ENCODE measurements at regions not wholly inside any gene's neighbourhood (a gene's known extent, or its start where the extent isn't known, plus 50 kb on each side); places are given as distances from the start of the nearest gene placed in this dataset.

- Histone ChIP-seq H3K27me3 (replicated peaks) (no peaks in the 10 kb centered on the region), H3K27ac (no peak overlapping the region), H3K4me3 (ENCODE audit: low read depth, low read length) (no peak overlapping the region), H3K36me3 (replicated peaks) (no peaks in the 10 kb centered on the region)
- no peak for DNase-seq
- in situ Hi-C loops (cut with HindIII; ENCODE audit: low pct_ligation_motif_present, low sequenced_read_pairs): no loop called here
- TF ChIP-seq, protein P1, sequence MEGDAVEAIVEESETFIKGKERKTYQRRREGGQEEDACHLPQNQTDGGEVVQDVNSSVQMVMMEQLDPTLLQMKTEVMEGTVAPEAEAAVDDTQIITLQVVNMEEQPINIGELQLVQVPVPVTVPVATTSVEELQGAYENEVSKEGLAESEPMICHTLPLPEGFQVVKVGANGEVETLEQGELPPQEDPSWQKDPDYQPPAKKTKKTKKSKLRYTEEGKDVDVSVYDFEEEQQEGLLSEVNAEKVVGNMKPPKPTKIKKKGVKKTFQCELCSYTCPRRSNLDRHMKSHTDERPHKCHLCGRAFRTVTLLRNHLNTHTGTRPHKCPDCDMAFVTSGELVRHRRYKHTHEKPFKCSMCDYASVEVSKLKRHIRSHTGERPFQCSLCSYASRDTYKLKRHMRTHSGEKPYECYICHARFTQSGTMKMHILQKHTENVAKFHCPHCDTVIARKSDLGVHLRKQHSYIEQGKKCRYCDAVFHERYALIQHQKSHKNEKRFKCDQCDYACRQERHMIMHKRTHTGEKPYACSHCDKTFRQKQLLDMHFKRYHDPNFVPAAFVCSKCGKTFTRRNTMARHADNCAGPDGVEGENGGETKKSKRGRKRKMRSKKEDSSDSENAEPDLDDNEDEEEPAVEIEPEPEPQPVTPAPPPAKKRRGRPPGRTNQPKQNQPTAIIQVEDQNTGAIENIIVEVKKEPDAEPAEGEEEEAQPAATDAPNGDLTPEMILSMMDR (IDR thresholded peaks at IDR 0.05; ENCODE audit: low read depth, low read length, missing control alignments): no peak
These were observed 210.3 kb upstream of the GPR26 start for GRCh38 chr10:123455861-123456260.

- Histone ChIP-seq H3K27ac (no peak overlapping the region), H3K36me3 (replicated peaks) (no peaks in the 10 kb centered on the region), H3K27me3 (replicated peaks) (no peaks in the 10 kb centered on the region), H3K4me3 (ENCODE audit: low read depth, low read length) (no peak overlapping the region)
- TF ChIP-seq, protein P1 (IDR thresholded peaks at IDR 0.05; ENCODE audit: low read depth, low read length, missing control alignments): no peak
- in situ Hi-C loops (cut with HindIII; ENCODE audit: low pct_ligation_motif_present, low sequenced_read_pairs): no loop called here
- no peak for DNase-seq
These were observed 207.2 kb upstream of the GPR26 start for GRCh38 chr10:123458933-123459332.

DNA sequence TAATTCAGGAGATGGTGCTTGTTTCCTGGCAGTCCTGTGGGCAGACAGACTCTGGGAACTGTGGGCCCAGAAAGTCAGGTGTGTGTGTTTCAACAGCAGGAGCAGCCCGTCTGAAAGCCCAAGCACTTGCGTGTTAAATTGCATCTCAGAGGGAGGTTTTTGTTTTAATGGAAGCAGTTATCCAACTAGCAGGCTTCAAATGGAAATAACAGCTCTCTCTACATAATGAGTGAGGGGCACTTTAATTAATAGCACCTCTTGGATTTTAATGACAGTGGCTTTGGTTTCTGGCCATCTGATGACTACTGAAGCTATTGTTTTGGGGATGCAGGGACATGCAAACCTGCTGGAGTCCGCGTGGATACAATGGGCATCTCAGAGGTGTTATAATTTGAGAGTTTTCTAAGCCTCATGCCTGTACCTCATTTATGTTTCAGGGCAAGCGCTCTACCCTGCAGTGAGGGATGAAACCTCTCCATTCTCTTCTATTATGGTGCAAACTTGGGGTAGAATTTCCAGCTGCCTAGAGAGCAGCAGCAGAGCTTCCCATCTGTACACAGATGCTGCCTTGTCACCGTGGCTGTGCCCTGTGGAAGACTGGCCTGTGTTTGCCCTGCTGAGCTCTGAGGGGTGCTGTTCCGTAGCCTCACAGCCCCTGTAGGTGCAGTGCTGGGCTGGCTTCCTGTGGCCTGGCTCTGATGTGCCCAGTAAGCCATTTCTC, 206.6 kb upstream of the GPR26 start:
- DNase-seq: no peak
- H3K27me3 ChIP-seq (replicated peaks): no peaks in the 10 kb centered on the region
- H3K27ac ChIP-seq: no peak overlapping the region
- H3K4me3 ChIP-seq (ENCODE audit: low read depth, low read length): no peak overlapping the region
- TF ChIP-seq, protein P1 (IDR thresholded peaks at IDR 0.05; ENCODE audit: low read depth, low read length, missing control alignments): no peak
- H3K36me3 ChIP-seq (replicated peaks): no peaks in the 10 kb centered on the region
- in situ Hi-C loops (cut with HindIII; ENCODE audit: low pct_ligation_motif_present, low sequenced_read_pairs): no loop called here

DNA sequence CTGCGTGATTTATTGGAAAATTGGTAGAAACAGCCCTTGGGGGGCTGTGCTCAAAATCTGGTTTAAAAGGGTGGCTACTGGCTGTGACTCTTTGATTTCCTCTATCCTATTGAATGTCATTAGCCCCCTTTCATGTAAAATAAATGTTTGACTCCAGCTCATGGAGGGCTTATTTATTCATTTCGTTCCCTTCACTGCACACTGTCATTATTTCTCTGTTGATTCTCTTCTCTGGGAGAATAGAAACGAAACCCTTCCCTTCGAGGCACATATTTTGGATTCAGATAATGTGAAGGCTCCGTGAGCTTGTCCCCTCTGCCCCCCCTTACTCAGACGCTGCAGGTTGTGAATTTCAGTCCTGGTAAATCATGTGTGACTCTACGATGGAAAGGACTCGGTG, 203.9 kb upstream of the GPR26 start:
- H3K27ac ChIP-seq: no peak overlapping the region
- in situ Hi-C loops (cut with HindIII; ENCODE audit: low pct_ligation_motif_present, low sequenced_read_pairs): no loop called here
- TF ChIP-seq, protein P1 (IDR thresholded peaks at IDR 0.05; ENCODE audit: low read depth, low read length, missing control alignments): no peak
- H3K36me3 ChIP-seq (replicated peaks): no peaks in the 10 kb centered on the region
- no peaks in the 10 kb centered on the region for H3K27me3 ChIP-seq (replicated peaks)
- no peak for DNase-seq
- no peak overlapping the region for H3K4me3 ChIP-seq (ENCODE audit: low read depth, low read length)

GRCh38 chr10:123462756-123463155, 203.4 kb upstream of the GPR26 start:
- H3K27ac ChIP-seq: no peak overlapping the region
- DNase-seq: no peak
- TF ChIP-seq, protein P1 (IDR thresholded peaks at IDR 0.05; ENCODE audit: low read depth, low read length, missing control alignments): no peak
- H3K36me3 ChIP-seq (replicated peaks): no peaks in the 10 kb centered on the region
- no peaks in the 10 kb centered on the region for H3K27me3 ChIP-seq (replicated peaks)
- in situ Hi-C loops (cut with HindIII; ENCODE audit: low pct_ligation_motif_present, low sequenced_read_pairs): no loop called here
- H3K4me3 ChIP-seq (ENCODE audit: low read depth, low read length): no peak overlapping the region

- TF ChIP-seq, protein P1 (IDR thresholded peaks at IDR 0.05; ENCODE audit: low read depth, low read length, missing control alignments): no peak
- Histone ChIP-seq H3K36me3 (replicated peaks) (no peaks in the 10 kb centered on the region), H3K4me3 (ENCODE audit: low read depth, low read length) (no peak overlapping the region), H3K27ac (no peak overlapping the region), H3K27me3 (replicated peaks) (no peaks in the 10 kb centered on the region)
- in situ Hi-C loops (cut with HindIII; ENCODE audit: low pct_ligation_motif_present, low sequenced_read_pairs): no loop called here
- DNase-seq: no peak
These were observed 203.0 kb upstream of the GPR26 start for GRCh38 chr10:123463181-123463580.

Measured in brain microvascular endothelial cell (primary cell).